Loucy (cell line): ENCODE measurements at regions not wholly inside any gene's neighbourhood (a gene's known extent, or its start where the extent isn't known, plus 50 kb on each side); places are given as distances from the start of the nearest gene placed in this dataset.

Experiments
- H2AFZ ChIP-seq: fragments of 200-600 bp; sonication (generic); 2 replicates; pipeline ENCODE4 v1.6.0; 2016; ENCODE audit warnings: antibody characterized with exemption, mild to moderate bottlenecking, low read length, moderate library complexity
- H3F3A ChIP-seq: fragments of 200-600 bp; 2 replicates; pipeline ENCODE4 v1.6.0; 2016; ENCODE audit warnings: antibody characterized with exemption, low read depth, mild to moderate bottlenecking
- H3K27me3 ChIP-seq: fragments of 200-600 bp; sonication (generic); 2 replicates; pipeline ENCODE4 v1.6.1; 2014; ENCODE audit warnings: low read length, mild to moderate bottlenecking; ENCODE audit not compliant: insufficient read depth, poor library complexity, severe bottlenecking
- H3K36me3 ChIP-seq: fragments of 200-600 bp; sonication (generic); 2 replicates; pipeline ENCODE4 v1.6.1; 2016; ENCODE audit warnings: low read length; ENCODE audit not compliant: insufficient read depth
- H3K4me1 ChIP-seq: fragments of 200-600 bp; sonication (generic); 2 replicates; pipeline ENCODE4 v1.5.1; 2014; ENCODE audit warnings: low read length, mild to moderate bottlenecking; ENCODE audit not compliant: insufficient read depth, poor library complexity, severe bottlenecking
- H3K4me2 ChIP-seq: fragments of 200-600 bp; sonication (generic); 2 replicates; pipeline ENCODE4 v1.6.0; 2014; ENCODE audit warnings: antibody characterized with exemption, low read length, low read depth, mild to moderate bottlenecking; ENCODE audit not compliant: poor library complexity, severe bottlenecking
- H3K4me3 ChIP-seq: fragments of 200-600 bp; sonication (generic); 2 replicates; pipeline ENCODE4 v1.5.1; 2014; ENCODE audit warnings: low read length, mild to moderate bottlenecking, mixed read lengths; ENCODE audit not compliant: poor library complexity, severe bottlenecking
- H3K79me2 ChIP-seq: fragments of 200-600 bp; sonication (generic); 2 replicates; pipeline ENCODE4 v1.6.1; 2014; ENCODE audit warnings: low read length; ENCODE audit not compliant: insufficient read depth
- H3K9ac ChIP-seq: fragments of 200-600 bp; sonication (generic); 2 replicates; pipeline ENCODE4 v1.6.0; 2014; ENCODE audit warnings: mild to moderate bottlenecking, low read depth, low read length, moderate library complexity; ENCODE audit not compliant: poor library complexity, severe bottlenecking
- H3K9me2 ChIP-seq: fragments of 200-600 bp; sonication (generic); replicated peaks from 2 replicates; pipeline ENCODE4 v1.6.1; 2016; ENCODE audit warnings: low read depth, low read length, mixed read lengths
- H3K9me3 ChIP-seq: fragments of 200-600 bp; sonication (generic); 2 replicates; pipeline ENCODE4 v1.6.1; 2014; ENCODE audit warnings: mild to moderate bottlenecking, antibody characterized with exemption, low read length, low read depth; ENCODE audit not compliant: insufficient read depth
- H4K20me1 ChIP-seq: fragments of 200-600 bp; sonication (generic); 2 replicates; pipeline ENCODE4 v1.6.0; 2014; ENCODE audit warnings: antibody characterized with exemption, low read length, mild to moderate bottlenecking; ENCODE audit not compliant: insufficient read depth, poor library complexity, severe bottlenecking
- EZH2phosphoT487 ChIP-seq: fragments of 200-600 bp; IDR thresholded peaks from 2 replicates; pipeline ENCODE4 v1.6.1; 2018; ENCODE audit warnings: antibody characterized with exemption, mild to moderate bottlenecking, moderate library complexity, borderline replicate concordance
- TF ChIP-seq, protein P1 (sequence below): fragments of 200-600 bp; sonication (generic); conservative IDR thresholded peaks from 2 replicates; pipeline ENCODE4 v1.5.1; 2014; ENCODE audit warnings: mild to moderate bottlenecking, antibody characterized with exemption, low read length

GRCh38 chr10:9239298-9239697, 1184.8 kb downstream of the GATA3 start:
- no peaks in the 10 kb centered on the region for H3K9me3 ChIP-seq
- no peaks in the 10 kb centered on the region for H3K36me3 ChIP-seq
- no peaks in the 10 kb centered on the region for H3F3A ChIP-seq
- no peaks in the 10 kb centered on the region for H3K9me2 ChIP-seq
- no peaks in the 10 kb centered on the region for H3K79me2 ChIP-seq
- H3K27me3 ChIP-seq: no peaks in the 10 kb centered on the region
- TF ChIP-seq, protein P1, sequence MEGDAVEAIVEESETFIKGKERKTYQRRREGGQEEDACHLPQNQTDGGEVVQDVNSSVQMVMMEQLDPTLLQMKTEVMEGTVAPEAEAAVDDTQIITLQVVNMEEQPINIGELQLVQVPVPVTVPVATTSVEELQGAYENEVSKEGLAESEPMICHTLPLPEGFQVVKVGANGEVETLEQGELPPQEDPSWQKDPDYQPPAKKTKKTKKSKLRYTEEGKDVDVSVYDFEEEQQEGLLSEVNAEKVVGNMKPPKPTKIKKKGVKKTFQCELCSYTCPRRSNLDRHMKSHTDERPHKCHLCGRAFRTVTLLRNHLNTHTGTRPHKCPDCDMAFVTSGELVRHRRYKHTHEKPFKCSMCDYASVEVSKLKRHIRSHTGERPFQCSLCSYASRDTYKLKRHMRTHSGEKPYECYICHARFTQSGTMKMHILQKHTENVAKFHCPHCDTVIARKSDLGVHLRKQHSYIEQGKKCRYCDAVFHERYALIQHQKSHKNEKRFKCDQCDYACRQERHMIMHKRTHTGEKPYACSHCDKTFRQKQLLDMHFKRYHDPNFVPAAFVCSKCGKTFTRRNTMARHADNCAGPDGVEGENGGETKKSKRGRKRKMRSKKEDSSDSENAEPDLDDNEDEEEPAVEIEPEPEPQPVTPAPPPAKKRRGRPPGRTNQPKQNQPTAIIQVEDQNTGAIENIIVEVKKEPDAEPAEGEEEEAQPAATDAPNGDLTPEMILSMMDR: no peak
- no peak for TF ChIP-seq EZH2phosphoT487
- H3K9ac ChIP-seq: no peak overlapping the region
- H3K4me3 ChIP-seq: no peak overlapping the region
- H3K4me1 ChIP-seq: no peaks in the 10 kb centered on the region
- H3K4me2 ChIP-seq: no peak overlapping the region
- no peak overlapping the region for H2AFZ ChIP-seq
- H4K20me1 ChIP-seq: no peaks in the 10 kb centered on the region

DNA sequence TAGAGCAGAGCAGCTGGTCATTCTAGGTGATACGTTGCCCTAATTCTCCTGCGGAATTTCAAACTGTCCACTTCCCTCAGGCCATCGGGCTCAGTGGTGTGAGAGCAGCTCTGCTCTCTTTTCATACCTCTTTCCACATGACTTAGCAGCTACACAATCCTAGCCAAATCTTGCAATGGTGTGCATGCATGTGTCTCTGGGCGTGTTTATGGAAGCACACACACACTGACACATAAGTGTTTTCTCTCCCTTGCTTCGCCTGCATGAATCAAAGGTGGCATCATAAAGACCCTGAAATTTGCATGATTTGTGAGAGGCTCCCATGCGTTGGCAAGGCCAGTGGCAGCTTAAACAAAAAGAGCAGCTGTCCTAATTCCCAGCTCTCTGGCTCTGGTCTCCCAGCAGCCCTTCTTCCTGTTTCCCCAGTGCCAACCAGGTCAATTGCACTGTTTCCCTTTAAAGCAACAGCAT, 1189.5 kb downstream of the GATA3 start:
- Histone ChIP-seq H4K20me1 (no peaks in the 10 kb centered on the region), H3F3A (no peaks in the 10 kb centered on the region), H3K36me3 (no peaks in the 10 kb centered on the region), H3K79me2 (no peaks in the 10 kb centered on the region), H3K4me1 (no peaks in the 10 kb centered on the region), H3K9me2 (no peaks in the 10 kb centered on the region), H3K9ac (no peak overlapping the region), H3K4me3 (no peak overlapping the region), H2AFZ (no peak overlapping the region), H3K27me3 (no peaks in the 10 kb centered on the region), H3K9me3 (no peaks in the 10 kb centered on the region), H3K4me2 (no peak overlapping the region)
- TF ChIP-seq, protein P1: no peak
- no peak for TF ChIP-seq EZH2phosphoT487

- Histone ChIP-seq H3K4me1 (no peaks in the 10 kb centered on the region), H3K9ac (no peak overlapping the region), H3K79me2 (no peaks in the 10 kb centered on the region), H3K4me2 (no peak overlapping the region), H3K36me3 (no peaks in the 10 kb centered on the region), H3K9me2 (no peaks in the 10 kb centered on the region), H2AFZ (no peak overlapping the region), H3F3A (no peaks in the 10 kb centered on the region), H3K9me3 (no peaks in the 10 kb centered on the region), H3K4me3 (no peak overlapping the region), H4K20me1 (no peaks in the 10 kb centered on the region), H3K27me3 (no peaks in the 10 kb centered on the region)
- TF ChIP-seq, protein P1: no peak
- TF ChIP-seq EZH2phosphoT487: no peak
These were observed 1190.4 kb downstream of the GATA3 start for GRCh38 chr10:9244864-9245263.
